ENCODE measurements at regions not wholly inside any gene's neighbourhood (a gene's known extent, or its start where the extent isn't known, plus 50 kb on each side); places are given as distances from the start of the nearest gene placed in this dataset.

DNA sequence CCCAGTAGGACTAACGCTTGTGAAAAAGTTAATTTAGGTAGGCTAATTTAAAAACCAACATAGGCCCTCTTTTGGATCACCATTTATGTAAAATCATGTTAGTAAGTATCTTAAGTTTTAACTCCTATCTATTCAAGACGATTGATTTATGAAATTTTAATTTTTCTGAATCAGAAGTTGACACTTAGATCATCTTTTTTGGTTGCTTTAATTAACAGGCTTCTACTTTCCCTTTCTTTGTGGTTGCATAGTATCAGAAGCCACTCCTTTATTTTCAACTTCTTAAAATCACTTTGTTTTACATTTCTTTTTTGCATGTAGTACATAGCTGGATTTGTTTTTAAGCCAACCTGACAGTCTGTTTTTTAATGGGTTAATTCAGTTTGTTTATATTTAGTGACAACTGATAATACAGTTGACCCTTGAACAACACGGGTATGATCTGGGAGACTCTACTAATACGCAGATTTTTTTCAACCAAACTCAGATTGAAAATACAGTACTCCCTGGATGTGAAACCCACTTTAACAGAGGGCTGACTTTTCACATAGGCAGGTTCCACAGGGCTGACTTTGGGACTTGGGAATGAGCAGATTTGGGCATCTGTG is 69.7 kb upstream of the SYPL1 start:
- H3K4me3 Mint-ChIP-seq, result no peak overlapping the region
- H3K4me1 Mint-ChIP-seq, result peaks cover 6% of the 10 kb centered on the region in 2 donors
- no peak overlapping the region for H3K27ac Mint-ChIP-seq
- WGBS (ENCODE audit: insufficient coverage), result 94% methylated on average over 2 of the region's 4 CpGs
- no peaks in the 10 kb centered on the region for H3K9me3 Mint-ChIP-seq
- ATAC-seq, result no peak
- H3K27ac ChIP-seq (ENCODE audit: low read length), result no peak overlapping the region
- H3K27me3 Mint-ChIP-seq (ENCODE audit: low read depth in 2 of 2), result peaks cover 4 to 7% of the 10 kb centered on the region in 2 donors
- H3K4me1 ChIP-seq (ENCODE audit: control insufficient read depth, insufficient read depth, low read length), result no peaks in the 10 kb centered on the region
- H3K27me3 ChIP-seq (ENCODE audit: control insufficient read depth, insufficient read depth, low read length), result no peaks in the 10 kb centered on the region
- H3K36me3 Mint-ChIP-seq, result no peaks in the 10 kb centered on the region
- no peak overlapping the region for H3K4me3 ChIP-seq (ENCODE audit: low read length)
- H3K9me3 ChIP-seq (ENCODE audit: control insufficient read depth, insufficient read depth, low read length), result no peaks in the 10 kb centered on the region
- TF ChIP-seq, protein P1, sequence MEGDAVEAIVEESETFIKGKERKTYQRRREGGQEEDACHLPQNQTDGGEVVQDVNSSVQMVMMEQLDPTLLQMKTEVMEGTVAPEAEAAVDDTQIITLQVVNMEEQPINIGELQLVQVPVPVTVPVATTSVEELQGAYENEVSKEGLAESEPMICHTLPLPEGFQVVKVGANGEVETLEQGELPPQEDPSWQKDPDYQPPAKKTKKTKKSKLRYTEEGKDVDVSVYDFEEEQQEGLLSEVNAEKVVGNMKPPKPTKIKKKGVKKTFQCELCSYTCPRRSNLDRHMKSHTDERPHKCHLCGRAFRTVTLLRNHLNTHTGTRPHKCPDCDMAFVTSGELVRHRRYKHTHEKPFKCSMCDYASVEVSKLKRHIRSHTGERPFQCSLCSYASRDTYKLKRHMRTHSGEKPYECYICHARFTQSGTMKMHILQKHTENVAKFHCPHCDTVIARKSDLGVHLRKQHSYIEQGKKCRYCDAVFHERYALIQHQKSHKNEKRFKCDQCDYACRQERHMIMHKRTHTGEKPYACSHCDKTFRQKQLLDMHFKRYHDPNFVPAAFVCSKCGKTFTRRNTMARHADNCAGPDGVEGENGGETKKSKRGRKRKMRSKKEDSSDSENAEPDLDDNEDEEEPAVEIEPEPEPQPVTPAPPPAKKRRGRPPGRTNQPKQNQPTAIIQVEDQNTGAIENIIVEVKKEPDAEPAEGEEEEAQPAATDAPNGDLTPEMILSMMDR (IDR thresholded peaks at IDR 0.05), result no peak
- H3K36me3 ChIP-seq (ENCODE audit: control insufficient read depth, insufficient read depth, low read length), result no peaks in the 10 kb centered on the region
- DNase-seq, result no peak
- intact Hi-C loops (cut with micrococcal nuclease), result no loop called here

DNA sequence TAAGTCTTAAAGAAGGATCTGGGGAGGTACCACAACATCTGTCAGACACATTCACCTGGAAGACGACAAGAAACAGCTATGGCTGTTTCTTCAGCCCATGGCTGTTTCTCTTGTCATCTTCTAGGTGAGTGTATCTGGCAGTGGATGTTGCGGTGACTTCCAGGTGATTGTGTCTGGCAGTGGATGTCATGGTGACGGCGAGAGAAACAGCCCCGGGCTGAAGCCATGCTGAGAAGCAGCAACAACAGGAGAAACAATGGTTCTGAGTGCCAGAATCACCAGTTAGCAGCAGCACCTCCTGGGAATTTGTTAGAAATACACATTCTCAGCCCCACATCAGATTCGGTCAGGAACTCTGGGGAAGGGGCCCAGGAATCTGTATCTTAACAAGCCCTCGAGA is 68.6 kb upstream of the SYPL1 start:
- Histone ChIP-seq H3K27ac (ENCODE audit: low read length) (no peak overlapping the region), H3K36me3 (ENCODE audit: control insufficient read depth, insufficient read depth, low read length) (no peaks in the 10 kb centered on the region), H3K4me1 (ENCODE audit: control insufficient read depth, insufficient read depth, low read length) (peaks cover 2% of the 10 kb centered on the region), H3K9me3 (ENCODE audit: control insufficient read depth, insufficient read depth, low read length) (no peaks in the 10 kb centered on the region), H3K4me3 (ENCODE audit: low read length) (no peak overlapping the region), H3K27me3 (ENCODE audit: control insufficient read depth, insufficient read depth, low read length) (peaks cover 4% of the 10 kb centered on the region)
- Mint-ChIP-seq H3K9me3 (no peaks in the 10 kb centered on the region), H3K27me3 (ENCODE audit: low read depth in 2 of 2) (peaks cover 12 to 17% of the 10 kb centered on the region in 2 donors), H3K4me3 (no peak overlapping the region), H3K36me3 (no peaks in the 10 kb centered on the region), H3K27ac (no peak overlapping the region), H3K4me1 (peaks cover 6% of the 10 kb centered on the region in 2 donors)
- intact Hi-C loops (cut with micrococcal nuclease), result no loop called here
- WGBS (ENCODE audit: insufficient coverage), result 95% methylated on average over 7 of the region's 7 CpGs
- TF ChIP-seq, protein P1 (IDR thresholded peaks at IDR 0.05), result no peak
- DNase-seq (no peak), ATAC-seq (no peak)

DNA sequence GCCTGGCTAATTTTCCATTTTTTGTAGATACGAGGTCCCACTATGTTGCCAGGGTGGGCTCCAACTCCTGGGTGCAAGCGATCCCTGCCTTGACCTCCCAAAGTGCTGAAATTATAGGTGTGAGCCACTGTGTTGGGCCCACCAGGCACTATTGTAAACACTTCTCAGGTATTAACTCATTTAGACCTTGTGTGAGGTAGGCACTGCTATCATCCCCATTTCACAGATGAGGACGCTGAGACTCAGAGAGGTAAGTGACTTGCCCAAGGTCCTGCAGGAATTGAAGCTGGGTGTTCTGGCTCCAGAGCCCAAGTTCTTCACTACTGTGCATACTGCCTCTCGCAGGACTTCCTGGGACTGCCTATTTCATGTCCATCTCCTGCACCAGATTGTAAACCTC is 67.1 kb upstream of the SYPL1 start:
- no peaks in the 10 kb centered on the region for H3K36me3 ChIP-seq (ENCODE audit: control insufficient read depth, insufficient read depth, low read length)
- ATAC-seq, result no peak
- TF ChIP-seq, protein P1 (IDR thresholded peaks at IDR 0.05), result no peak
- Mint-ChIP-seq H3K27me3 (ENCODE audit: low read depth in 2 of 2) (peaks cover 17 to 19% of the 10 kb centered on the region in 2 donors), H3K9me3 (no peaks in the 10 kb centered on the region), H3K27ac (no peak overlapping the region), H3K4me1 (peaks cover 2 to 6% of the 10 kb centered on the region in 2 donors), H3K36me3 (no peaks in the 10 kb centered on the region), H3K4me3 (no peak overlapping the region)
- H3K9me3 ChIP-seq (ENCODE audit: control insufficient read depth, insufficient read depth, low read length), result no peaks in the 10 kb centered on the region
- DNase-seq, result no peak
- peaks cover 4% of the 10 kb centered on the region for H3K27me3 ChIP-seq (ENCODE audit: control insufficient read depth, insufficient read depth, low read length)
- 91% methylated on average over 4 of the region's 4 CpGs for WGBS (ENCODE audit: insufficient coverage)
- intact Hi-C loops (cut with micrococcal nuclease), result no loop called here
- no peak overlapping the region for H3K27ac ChIP-seq (ENCODE audit: low read length)
- peaks cover 2% of the 10 kb centered on the region for H3K4me1 ChIP-seq (ENCODE audit: control insufficient read depth, insufficient read depth, low read length)
- H3K4me3 ChIP-seq (ENCODE audit: low read length), result no peak overlapping the region

DNA sequence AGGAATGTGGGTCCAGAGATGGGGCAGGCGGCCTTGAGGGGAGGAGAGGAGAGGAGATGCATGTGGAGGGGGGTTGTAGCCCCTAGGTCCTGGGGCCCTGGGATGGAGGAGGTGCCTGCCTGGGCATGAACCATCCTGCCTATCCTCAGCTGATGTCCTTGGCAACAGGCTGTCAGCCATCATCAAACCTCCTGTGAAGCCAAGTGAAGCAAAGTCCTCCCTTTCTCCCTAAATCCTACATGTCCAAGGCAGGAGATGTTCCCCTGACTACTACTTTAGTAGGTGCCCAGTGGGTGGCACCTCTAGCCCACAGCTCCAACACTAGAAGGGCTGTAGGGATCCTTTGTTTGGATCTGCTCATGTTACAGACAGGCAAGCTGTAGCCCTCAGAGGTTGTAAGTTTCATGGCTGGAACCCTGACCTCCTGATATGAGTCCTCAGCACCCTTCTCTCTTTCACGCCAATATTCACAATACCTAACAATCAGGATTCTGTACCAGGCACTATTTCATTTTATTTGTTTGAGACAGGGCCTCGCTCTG is 66.6 kb upstream of the SYPL1 start:
- Mint-ChIP-seq H3K4me1 (peaks cover 0 to 3% of the 10 kb centered on the region in 2 donors), H3K36me3 (no peaks in the 10 kb centered on the region), H3K4me3 (no peak overlapping the region), H3K27ac (no peak overlapping the region), H3K27me3 (ENCODE audit: low read depth in 2 of 2) (peaks cover 17 to 19% of the 10 kb centered on the region in 2 donors), H3K9me3 (no peaks in the 10 kb centered on the region)
- ATAC-seq (no peak), DNase-seq (no peak)
- TF ChIP-seq, protein P1 (IDR thresholded peaks at IDR 0.05), result no peak
- Histone ChIP-seq H3K9me3 (ENCODE audit: control insufficient read depth, insufficient read depth, low read length) (no peaks in the 10 kb centered on the region), H3K27ac (ENCODE audit: low read length) (no peak overlapping the region), H3K36me3 (ENCODE audit: control insufficient read depth, insufficient read depth, low read length) (no peaks in the 10 kb centered on the region), H3K4me1 (ENCODE audit: control insufficient read depth, insufficient read depth, low read length) (peaks cover 2% of the 10 kb centered on the region), H3K27me3 (ENCODE audit: control insufficient read depth, insufficient read depth, low read length) (peaks cover 4% of the 10 kb centered on the region), H3K4me3 (ENCODE audit: low read length) (no peak overlapping the region)
- WGBS (ENCODE audit: insufficient coverage), result 94% methylated on average over 3 of the region's 3 CpGs
- intact Hi-C loops (cut with micrococcal nuclease), result no loop called here
